Bronchial epithelial cell (primary cell): ENCODE measurements at regions not wholly inside any gene's neighbourhood (a gene's known extent, or its start where the extent isn't known, plus 50 kb on each side); places are given as distances from the start of the nearest gene placed in this dataset.
A peak's percentile ranks its signal among the peaks of the same experiment; 100 is the strongest.
"Not testable (repeated sequence)": the region's sequence is repeated elsewhere in the genome, so short reads cannot be mapped to it uniquely, and the experiment has no call there.

ENCODE experiments used
- DNase-seq: peaks from one replicate; pipeline ENCODE4 v3.0.0-alpha.2; 2010; ENCODE audit warnings: low read depth
- FAIRE-seq: peaks from 2 replicates; lab custom pipeline; 2011; peaks lifted over from hg19 to GRCh38; lab: Jason Lieb, UNC
- H3K27me3 ChIP-seq: 2 replicates; pipeline ENCODE4 v1.5.1; 2011; ENCODE audit warnings: low read length; ENCODE audit not compliant: control insufficient read depth, insufficient read depth
- H3K36me3 ChIP-seq: 2 replicates; pipeline ENCODE4 v1.5.1; 2011; ENCODE audit warnings: low read length; ENCODE audit not compliant: control insufficient read depth, insufficient read depth
- H3K4me3 ChIP-seq: 2 replicates; pipeline ENCODE4 v1.5.1; 2011; ENCODE audit warnings: mild to moderate bottlenecking, low read depth, low read length, control low read depth
- TF ChIP-seq, protein P1 (sequence below): IDR thresholded peaks from 2 replicates; pipeline ENCODE4 v1.5.1; 2011; ENCODE audit warnings: mild to moderate bottlenecking, moderate library complexity, low read length, control low read depth, inconsistent platforms; ENCODE audit not compliant: insufficient read depth, severe bottlenecking

- TF ChIP-seq, protein P1, sequence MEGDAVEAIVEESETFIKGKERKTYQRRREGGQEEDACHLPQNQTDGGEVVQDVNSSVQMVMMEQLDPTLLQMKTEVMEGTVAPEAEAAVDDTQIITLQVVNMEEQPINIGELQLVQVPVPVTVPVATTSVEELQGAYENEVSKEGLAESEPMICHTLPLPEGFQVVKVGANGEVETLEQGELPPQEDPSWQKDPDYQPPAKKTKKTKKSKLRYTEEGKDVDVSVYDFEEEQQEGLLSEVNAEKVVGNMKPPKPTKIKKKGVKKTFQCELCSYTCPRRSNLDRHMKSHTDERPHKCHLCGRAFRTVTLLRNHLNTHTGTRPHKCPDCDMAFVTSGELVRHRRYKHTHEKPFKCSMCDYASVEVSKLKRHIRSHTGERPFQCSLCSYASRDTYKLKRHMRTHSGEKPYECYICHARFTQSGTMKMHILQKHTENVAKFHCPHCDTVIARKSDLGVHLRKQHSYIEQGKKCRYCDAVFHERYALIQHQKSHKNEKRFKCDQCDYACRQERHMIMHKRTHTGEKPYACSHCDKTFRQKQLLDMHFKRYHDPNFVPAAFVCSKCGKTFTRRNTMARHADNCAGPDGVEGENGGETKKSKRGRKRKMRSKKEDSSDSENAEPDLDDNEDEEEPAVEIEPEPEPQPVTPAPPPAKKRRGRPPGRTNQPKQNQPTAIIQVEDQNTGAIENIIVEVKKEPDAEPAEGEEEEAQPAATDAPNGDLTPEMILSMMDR: no peak
- H3K36me3 ChIP-seq: no peaks in the 10 kb centered on the region
- DNase-seq (no peak), FAIRE-seq (no peak)
- no peaks in the 10 kb centered on the region for H3K27me3 ChIP-seq
- no peak overlapping the region for H3K4me3 ChIP-seq
These were observed 595.8 kb downstream of the STK39 start for GRCh38 chr2:167651406-167652151.

DNA sequence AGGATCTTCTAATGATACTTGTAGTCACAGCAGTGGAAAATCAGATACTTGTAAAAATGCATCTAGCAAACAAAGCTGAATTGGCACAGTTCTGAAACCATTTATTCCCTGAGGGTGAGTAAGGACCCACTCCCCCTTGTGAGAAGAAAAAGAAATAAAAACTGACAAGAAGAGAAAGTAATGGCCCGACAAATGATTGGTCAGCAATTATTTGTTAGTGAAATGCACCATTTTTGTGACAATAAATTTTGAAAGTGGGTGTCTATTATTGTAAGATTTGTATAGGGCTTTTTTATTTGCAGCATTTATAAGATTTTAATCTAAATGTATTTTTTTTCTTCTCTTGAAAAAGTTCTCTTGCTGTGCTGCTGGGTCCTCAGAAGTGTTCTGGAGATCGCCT, 600.8 kb downstream of the STK39 start:
- no peaks in the 10 kb centered on the region for H3K27me3 ChIP-seq
- FAIRE-seq: no peak
- no peak overlapping the region for H3K4me3 ChIP-seq
- no peaks in the 10 kb centered on the region for H3K36me3 ChIP-seq
- TF ChIP-seq, protein P1: no peak
- no peak for DNase-seq

DNA sequence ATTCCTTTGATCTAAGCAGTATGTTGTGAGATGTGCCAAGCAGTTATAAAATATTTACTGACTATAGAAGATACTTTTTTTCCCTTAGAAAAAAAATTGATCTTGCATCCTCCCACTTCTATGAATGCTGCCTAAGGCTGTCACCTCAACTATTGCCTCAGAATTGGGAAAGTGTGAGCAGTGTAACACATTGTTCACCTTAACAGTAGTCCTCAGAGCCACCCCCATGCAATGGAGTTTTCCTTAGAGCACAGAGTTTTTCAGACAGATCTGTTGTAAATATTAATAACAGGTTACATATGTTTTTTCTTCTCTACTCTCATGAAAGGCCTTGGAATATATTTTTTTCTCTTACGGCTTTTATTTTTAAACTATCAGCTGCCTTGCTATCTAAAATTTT, 607.3 kb downstream of the STK39 start:
- no peaks in the 10 kb centered on the region for H3K36me3 ChIP-seq
- no peak overlapping the region for H3K4me3 ChIP-seq
- H3K27me3 ChIP-seq: no peaks in the 10 kb centered on the region
- DNase-seq (no peak), FAIRE-seq (no peak)
- TF ChIP-seq, protein P1: no peak

DNA sequence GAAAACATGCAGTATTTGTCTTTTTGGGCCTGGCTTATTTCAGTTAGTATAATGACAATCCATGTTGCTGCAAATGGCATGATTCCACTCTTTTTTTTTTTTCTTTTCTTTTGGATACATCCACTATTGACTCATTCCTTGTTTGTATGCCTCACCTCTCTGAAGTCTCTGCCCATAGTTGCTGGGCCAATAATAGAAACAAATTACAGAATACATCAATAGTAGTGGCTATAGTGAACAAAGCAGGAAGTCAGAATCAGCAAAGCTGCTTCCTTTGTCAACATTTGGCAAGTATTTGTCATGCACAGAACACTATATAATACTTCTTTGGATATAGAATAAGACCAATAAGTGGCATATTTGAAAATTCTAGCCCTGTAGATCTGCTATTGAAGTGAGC, 609.7 kb downstream of the STK39 start:
- TF ChIP-seq, protein P1: no peak
- FAIRE-seq (no peak), DNase-seq (peak; percentile 63)
- no peak overlapping the region for H3K4me3 ChIP-seq
- no peaks in the 10 kb centered on the region for H3K27me3 ChIP-seq
- H3K36me3 ChIP-seq: no peaks in the 10 kb centered on the region

- H3K4me3 ChIP-seq, FAIRE-seq, DNase-seq: not testable (repeated sequence)
These were observed 615.1 kb downstream of the STK39 start for GRCh38 chr2:167632271-167632670.

DNA sequence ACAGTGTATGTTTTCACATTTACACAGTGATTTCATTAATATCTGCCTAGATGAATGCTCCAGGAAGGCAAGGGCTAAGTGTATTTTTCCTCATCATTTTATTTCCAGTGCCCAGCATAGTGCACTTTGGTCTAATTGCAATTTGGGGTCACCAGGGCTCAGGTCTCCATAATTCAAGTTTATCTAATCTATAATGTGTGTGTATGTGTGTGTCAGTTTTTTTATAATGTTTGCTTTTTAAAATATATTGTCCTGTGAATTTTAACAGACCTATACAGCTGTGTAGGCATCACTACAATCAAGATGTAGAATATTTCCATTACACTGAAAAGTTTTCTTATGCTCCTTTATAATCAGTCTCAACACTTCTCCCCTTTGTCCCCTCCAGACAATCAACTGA, 620.4 kb downstream of the STK39 start:
- H3K36me3 ChIP-seq: no peaks in the 10 kb centered on the region
- no peaks in the 10 kb centered on the region for H3K27me3 ChIP-seq
- TF ChIP-seq, protein P1: no peak
- DNase-seq (no peak), FAIRE-seq (no peak)
- no peak overlapping the region for H3K4me3 ChIP-seq

More at GRCh38 chr2:167632271-167632670, 615.1 kb downstream of the STK39 start:
- not testable (repeated sequence) for H3K27me3 ChIP-seq, H3K36me3 ChIP-seq
